HG03342 (cell line): ENCODE measurements at regions not wholly inside any gene's neighbourhood (a gene's known extent, or its start where the extent isn't known, plus 50 kb on each side); places are given as distances from the start of the nearest gene placed in this dataset.
"Not testable (repeated sequence)": the region's sequence is repeated elsewhere in the genome, so short reads cannot be mapped to it uniquely, and the experiment has no call there.

Experiments used
- ATAC-seq: cut with Tn5 transposase; IDR thresholded peaks from one replicate; pipeline ENCODE4 v1.9.1; 2021; ENCODE audit warnings: mild to moderate bottlenecking, moderate library complexity; ENCODE audit not compliant: unreplicated experiment

GRCh38 chr18:39620551-39621168 lies 2055.1 kb upstream of the CELF4 start:
- no peak for ATAC-seq

DNA sequence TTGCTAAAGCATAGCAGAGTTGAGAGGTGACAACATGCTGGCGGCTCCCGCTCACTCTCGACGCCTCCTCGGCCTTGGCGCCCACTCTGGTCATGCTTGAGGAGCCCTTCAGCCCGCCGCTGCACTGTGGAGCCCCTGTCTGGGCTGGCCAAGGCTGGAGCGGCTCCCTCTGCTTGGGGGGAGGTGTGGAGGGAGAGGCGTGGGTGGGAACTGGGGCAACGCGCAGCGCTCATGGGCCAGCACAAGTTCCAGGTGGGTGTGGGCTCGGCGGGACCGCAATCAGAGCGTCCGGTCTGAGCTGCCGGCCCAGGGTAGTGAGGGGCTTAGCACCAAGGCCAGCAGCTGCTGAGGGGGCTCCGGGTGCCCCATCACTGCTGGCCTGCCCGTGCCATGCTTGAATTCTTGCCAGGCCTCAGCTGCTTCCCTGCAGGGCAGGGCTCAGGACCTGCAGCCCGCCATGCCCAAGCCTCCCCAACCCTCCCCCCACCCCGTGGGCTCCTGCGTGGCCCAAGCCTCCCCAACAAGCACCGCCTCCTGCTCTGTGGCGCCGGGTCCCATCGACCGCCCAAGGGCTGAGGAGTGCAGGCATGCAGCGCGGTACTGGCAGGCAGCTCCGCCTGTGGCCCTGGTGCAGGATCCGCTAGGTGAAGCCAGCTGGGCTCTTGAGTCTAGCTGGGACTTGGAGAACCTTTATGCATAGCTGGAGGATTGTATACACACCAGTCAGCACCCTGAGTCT lies 2052.8 kb upstream of the CELF4 start:
- ATAC-seq: no peak

DNA sequence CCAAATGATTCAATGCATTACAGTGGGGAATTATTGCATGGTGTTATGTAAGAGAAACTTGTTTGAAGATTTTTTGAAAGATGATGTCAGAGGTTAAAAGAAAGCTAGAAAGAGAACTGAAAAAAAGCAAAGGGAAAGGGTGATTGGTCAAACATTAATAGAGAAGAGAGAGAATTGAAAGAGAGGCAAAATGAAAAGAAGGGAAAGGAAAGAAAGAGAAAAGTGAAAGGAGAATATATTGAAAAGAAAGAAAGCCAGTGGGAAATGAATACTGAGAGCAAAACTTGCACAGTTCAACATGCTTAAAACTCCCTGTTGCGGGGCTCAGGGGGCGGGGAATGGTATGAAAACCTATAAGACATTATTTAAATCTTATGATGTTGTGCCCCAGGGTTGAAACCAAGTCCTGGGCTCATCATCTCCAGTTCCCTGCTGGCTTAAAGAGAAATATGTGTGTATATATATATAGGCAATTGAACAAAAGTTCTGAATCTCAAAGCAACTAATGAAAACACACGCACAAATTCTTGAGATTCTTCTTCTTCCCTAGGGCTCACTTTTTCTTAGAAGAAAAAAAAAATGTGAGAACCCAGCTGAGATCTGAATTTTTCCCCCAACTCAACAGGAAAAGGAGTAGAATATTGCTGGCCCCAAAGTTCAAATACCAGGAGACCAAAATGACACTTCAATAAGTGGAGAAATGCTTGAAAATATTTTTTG lies 2045.9 kb upstream of the CELF4 start:
- no peak for ATAC-seq

GRCh38 chr18:39607034-39607433 lies 2041.4 kb upstream of the CELF4 start:
- ATAC-seq: no peak

- ATAC-seq: no peak
Observed at GRCh38 chr18:39604836-39605235, 2039.2 kb upstream of the CELF4 start.

- no peak for ATAC-seq
Observed at GRCh38 chr18:39602131-39602530, 2036.5 kb upstream of the CELF4 start.

GRCh38 chr18:39600894-39601293 lies 2035.3 kb upstream of the CELF4 start:
- ATAC-seq: no peak

GRCh38 chr18:39599251-39599650 lies 2033.7 kb upstream of the CELF4 start:
- ATAC-seq: no peak

DNA sequence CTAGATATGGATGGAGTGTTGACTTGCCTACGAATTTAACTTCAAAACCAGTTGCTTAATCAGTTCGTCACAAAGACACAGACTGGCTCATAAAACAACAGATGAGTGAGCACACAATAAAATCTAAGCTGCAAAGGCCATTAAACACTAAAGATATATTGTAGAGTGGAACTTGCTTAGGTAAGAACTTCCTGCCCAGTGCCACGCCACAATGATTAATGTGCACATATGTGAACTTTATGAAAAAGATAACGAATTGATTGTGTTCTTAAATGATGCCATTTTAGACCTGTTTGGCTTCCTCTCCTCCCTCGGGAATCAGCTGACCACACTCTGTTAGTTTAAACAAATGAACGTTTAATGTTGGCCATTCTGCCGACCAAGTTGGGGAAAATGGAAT lies 2031.3 kb upstream of the CELF4 start:
- no peak for ATAC-seq

DNA sequence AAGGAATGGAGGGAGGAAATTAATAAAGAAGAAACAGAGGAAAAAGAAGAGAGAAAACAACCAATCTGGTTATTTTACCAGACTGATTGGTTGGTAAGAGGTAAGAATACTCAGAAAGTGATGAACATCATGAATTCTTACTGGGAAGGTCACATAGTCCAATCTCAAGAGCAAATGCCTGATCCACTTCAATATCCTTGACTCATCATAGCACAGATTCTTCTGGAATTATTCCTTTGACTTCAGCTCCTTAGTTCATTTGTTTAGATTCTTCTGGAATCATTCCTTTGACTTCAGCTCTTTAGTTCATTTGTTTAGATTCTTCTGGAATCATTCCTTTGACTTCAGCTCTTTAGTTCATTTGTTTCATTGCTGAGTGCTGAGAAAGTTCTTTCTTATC lies 2030.6 kb upstream of the CELF4 start:
- no peak for ATAC-seq

- ATAC-seq: no peak
Observed at GRCh38 chr18:39594206-39594605, 2028.6 kb upstream of the CELF4 start.

DNA sequence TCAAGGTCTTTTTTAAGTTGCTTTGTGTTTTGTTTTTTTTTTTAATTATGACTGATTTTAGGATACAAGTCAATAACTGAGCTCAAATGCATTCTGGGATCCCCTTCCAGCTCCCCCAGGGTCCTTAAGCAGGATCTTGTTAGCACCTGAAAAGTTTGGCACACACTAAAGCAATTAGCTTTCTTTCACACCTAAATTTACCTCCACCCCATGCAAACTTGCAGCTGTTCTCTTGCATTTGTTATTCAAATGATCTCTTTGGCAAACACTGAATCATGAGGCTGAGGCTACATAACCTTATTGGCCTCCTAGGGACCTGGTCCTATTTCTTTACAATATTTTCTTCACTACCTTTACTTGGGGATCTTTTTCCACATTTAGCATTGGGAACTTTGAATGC lies 2026.1 kb upstream of the CELF4 start:
- no peak for ATAC-seq

DNA sequence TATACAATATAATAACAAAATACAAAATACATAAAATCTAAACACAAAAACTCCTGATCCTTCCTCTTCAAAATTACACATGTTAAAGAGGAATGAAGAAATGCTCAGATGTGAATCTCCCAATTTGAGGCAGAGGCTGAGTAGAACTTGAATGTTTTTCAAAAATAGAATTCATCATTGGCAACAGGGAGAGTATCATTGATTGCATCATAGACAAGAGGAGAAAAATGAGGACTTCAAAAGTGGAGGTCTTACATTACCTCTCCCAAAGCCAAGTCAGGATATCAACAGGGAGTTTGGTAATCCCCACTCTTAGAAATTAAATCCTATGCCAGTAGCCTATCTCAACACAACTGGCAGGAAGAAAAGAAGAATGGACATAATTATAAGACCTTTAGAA lies 2023.9 kb upstream of the CELF4 start:
- ATAC-seq: no peak

GRCh38 chr18:39587586-39587985 lies 2022.0 kb upstream of the CELF4 start:
- ATAC-seq: no peak

GRCh38 chr18:39586741-39587140 lies 2021.1 kb upstream of the CELF4 start:
- no peak for ATAC-seq

GRCh38 chr18:39574897-39575296 lies 2009.3 kb upstream of the CELF4 start:
- no peak for ATAC-seq

GRCh38 chr18:39571511-39571910 lies 2005.9 kb upstream of the CELF4 start:
- no peak for ATAC-seq

DNA sequence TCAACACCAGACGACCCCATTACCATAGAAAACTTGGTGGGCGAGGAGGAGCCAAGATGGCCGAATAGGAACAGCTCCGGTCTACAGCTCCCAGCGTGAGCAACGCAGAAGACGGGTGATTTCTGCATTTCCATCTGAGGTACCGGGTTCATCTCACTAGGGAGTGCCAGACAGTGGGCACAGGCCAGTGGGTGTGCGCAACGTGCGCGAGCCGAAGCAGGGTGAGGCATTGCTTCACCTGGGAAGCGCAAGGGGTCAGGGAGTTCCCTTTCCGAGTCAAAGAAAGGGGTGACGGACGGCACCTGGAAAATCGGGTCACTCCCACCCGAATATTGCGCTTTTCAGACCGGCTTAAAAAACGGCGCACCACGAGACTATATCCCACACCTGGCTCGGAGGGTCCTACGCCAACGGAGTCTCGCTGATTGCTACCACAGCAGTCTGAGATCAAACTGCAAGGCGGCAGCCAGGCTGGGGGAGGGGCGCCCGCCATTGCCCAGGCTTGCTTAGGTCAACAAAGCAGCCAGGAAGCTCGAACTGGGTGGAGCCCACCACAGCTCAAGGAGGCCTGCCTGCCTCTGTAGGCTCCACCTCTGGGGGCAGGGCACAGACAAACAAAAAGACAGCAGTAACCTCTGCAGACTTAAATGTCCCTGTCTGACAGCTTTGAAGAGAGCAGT lies 2000.1 kb upstream of the CELF4 start:
- not testable (repeated sequence) for ATAC-seq

- ATAC-seq: no peak
Observed at GRCh38 chr18:39564716-39565115, 1999.1 kb upstream of the CELF4 start.

- no peak for ATAC-seq
Observed at GRCh38 chr18:39561126-39561525, 1995.5 kb upstream of the CELF4 start.

DNA sequence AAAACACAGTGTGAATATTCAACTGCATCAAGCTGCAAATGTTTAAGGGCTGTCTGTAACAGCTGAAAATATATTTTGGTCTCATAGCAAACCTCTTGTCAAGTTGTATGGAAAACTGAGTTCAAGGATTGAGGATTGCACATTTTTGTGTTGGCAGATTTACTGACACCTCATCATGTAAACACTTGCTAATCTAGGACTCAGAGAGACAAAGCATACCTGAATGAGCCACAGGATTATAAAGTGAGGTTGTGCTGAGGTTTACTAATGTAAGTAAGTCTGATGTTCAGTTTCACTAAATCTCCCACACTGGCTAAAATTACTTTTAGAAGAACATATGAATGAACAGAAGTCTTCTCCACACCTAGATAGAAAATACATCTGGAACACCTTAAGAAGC lies 1993.1 kb upstream of the CELF4 start:
- ATAC-seq: no peak

DNA sequence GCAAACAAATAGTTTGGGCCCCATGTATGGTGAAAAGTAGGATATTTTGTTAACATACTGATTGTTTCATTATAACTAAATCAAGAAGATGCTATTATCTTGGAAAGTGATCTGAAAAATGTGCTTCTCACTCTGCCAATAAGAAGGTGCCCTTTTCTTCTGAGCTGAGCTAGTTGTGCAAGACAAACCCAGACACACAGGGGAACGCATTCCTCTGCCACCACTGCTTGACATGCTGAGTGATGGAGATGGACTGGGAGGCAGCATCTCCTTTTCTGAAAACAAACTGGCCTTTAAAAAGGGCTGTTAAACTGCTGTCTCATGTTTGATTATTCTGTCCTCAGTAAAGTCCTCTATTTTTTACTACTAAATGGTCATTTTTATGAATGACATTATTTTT lies 1989.9 kb upstream of the CELF4 start:
- no peak for ATAC-seq
